ENCODE measurements at regions not wholly inside any gene's neighbourhood (a gene's known extent, or its start where the extent isn't known, plus 50 kb on each side); places are given as distances from the start of the nearest gene placed in this dataset.

- Mint-ChIP-seq H3K27ac (no peak overlapping the region), H3K4me3 (no peak overlapping the region)
- no peak for DNase-seq
These were observed 146.3 kb upstream of the SPOPL start for GRCh38 chr2:138355244-138355643.

GRCh38 chr2:138356178-138356577 lies 145.4 kb upstream of the SPOPL start:
- H3K27ac Mint-ChIP-seq: no peak overlapping the region
- no peaks in the 10 kb centered on the region for H3K36me3 Mint-ChIP-seq (ENCODE audit: low read depth)
- no peaks in the 10 kb centered on the region for H3K9me3 Mint-ChIP-seq
- TF ChIP-seq, protein P1, sequence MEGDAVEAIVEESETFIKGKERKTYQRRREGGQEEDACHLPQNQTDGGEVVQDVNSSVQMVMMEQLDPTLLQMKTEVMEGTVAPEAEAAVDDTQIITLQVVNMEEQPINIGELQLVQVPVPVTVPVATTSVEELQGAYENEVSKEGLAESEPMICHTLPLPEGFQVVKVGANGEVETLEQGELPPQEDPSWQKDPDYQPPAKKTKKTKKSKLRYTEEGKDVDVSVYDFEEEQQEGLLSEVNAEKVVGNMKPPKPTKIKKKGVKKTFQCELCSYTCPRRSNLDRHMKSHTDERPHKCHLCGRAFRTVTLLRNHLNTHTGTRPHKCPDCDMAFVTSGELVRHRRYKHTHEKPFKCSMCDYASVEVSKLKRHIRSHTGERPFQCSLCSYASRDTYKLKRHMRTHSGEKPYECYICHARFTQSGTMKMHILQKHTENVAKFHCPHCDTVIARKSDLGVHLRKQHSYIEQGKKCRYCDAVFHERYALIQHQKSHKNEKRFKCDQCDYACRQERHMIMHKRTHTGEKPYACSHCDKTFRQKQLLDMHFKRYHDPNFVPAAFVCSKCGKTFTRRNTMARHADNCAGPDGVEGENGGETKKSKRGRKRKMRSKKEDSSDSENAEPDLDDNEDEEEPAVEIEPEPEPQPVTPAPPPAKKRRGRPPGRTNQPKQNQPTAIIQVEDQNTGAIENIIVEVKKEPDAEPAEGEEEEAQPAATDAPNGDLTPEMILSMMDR (IDR thresholded peaks at IDR 0.05): no peak
- H3K4me3 Mint-ChIP-seq: no peak overlapping the region
- no peaks in the 10 kb centered on the region for H3K4me1 Mint-ChIP-seq
- H3K27me3 Mint-ChIP-seq (ENCODE audit: low read depth, poor library complexity): peaks cover 3% of the 10 kb centered on the region
- DNase-seq: no peak

More at GRCh38 chr2:138355244-138355643, 146.3 kb upstream of the SPOPL start:
- TF ChIP-seq, protein P1 (IDR thresholded peaks at IDR 0.05): no peak
- Mint-ChIP-seq H3K36me3 (ENCODE audit: low read depth) (no peaks in the 10 kb centered on the region), H3K4me1 (no peaks in the 10 kb centered on the region), H3K27me3 (ENCODE audit: low read depth, poor library complexity) (peaks cover 3% of the 10 kb centered on the region), H3K9me3 (no peaks in the 10 kb centered on the region)

DNA sequence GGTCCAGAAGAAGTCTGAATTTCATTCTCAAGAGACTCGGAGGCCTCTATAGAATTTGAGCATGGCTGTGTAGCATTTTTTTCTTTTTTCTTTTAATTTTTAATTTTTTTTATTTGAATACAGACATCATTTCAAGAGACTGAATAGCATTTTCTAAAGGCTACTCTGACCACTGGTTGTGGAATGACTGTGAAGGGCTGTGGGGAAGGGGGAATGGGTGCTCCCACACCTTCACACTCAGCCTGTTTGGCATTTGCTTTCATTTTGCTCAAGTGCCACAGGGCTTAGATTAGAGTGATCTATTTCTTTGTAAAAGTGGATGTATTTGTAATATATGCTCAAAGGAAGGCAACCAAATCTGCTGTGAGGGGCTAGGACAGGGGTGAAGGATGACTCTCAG lies 142.0 kb upstream of the SPOPL start:
- no peak for DNase-seq
- Mint-ChIP-seq H3K4me3 (no peak overlapping the region), H3K4me1 (peaks cover 10% of the 10 kb centered on the region), H3K36me3 (ENCODE audit: low read depth) (no peaks in the 10 kb centered on the region), H3K9me3 (no peaks in the 10 kb centered on the region), H3K27me3 (ENCODE audit: low read depth, poor library complexity) (no peaks in the 10 kb centered on the region), H3K27ac (no peak overlapping the region)
- TF ChIP-seq, protein P1 (IDR thresholded peaks at IDR 0.05): no peak

GRCh38 chr2:138364554-138365162 lies 136.9 kb upstream of the SPOPL start:
- H3K27ac Mint-ChIP-seq: no peak overlapping the region
- peaks cover 10% of the 10 kb centered on the region for H3K4me1 Mint-ChIP-seq
- H3K36me3 Mint-ChIP-seq (ENCODE audit: low read depth): no peaks in the 10 kb centered on the region
- no peak overlapping the region for H3K4me3 Mint-ChIP-seq
- no peaks in the 10 kb centered on the region for H3K9me3 Mint-ChIP-seq
- TF ChIP-seq, protein P1 (IDR thresholded peaks at IDR 0.05): no peak
- no peak for DNase-seq
- no peaks in the 10 kb centered on the region for H3K27me3 Mint-ChIP-seq (ENCODE audit: low read depth, poor library complexity)

DNA sequence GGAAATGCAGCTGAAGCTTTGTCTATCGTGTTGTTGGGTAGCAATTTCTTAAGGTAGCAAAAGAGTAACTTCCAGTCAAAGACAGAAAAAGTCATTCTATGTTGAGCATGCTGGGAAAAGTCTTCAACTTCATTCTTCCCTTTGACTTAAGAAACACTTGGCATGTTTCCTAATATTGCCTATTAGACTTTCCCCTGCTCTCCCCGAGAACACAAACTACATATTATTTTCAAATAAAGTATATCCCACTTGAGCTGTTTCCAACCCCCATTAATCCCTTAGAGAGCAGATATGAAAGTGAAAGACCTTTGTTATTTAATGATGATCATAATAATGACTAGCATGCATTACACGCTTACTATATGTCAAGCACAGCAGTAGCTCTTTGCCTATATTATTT lies 136.0 kb upstream of the SPOPL start:
- no peak overlapping the region for H3K27ac Mint-ChIP-seq
- DNase-seq: no peak
- no peak overlapping the region for H3K4me3 Mint-ChIP-seq
- peaks cover 10% of the 10 kb centered on the region for H3K4me1 Mint-ChIP-seq
- H3K36me3 Mint-ChIP-seq (ENCODE audit: low read depth): no peaks in the 10 kb centered on the region
- TF ChIP-seq, protein P1 (IDR thresholded peaks at IDR 0.05): no peak
- H3K9me3 Mint-ChIP-seq: no peaks in the 10 kb centered on the region
- no peaks in the 10 kb centered on the region for H3K27me3 Mint-ChIP-seq (ENCODE audit: low read depth, poor library complexity)

DNA sequence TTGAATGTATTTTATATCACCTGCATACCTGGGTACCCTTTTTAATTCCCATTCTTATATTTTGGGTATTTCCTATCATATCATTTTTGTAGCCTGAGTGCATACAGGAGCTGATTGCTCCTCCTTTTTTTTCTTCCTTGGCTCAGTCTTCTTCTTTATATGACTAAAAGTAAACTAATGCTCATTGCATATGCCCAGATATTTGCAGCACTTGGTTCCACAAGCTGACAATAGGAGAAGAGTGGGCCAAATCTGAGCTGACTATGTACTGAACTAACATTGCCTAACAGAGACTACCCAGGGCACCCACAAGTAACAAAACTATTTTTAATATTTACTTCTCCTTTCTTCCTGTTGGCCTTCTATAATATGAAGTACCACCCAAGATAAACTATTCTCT lies 131.7 kb upstream of the SPOPL start:
- Mint-ChIP-seq H3K27ac (no peak overlapping the region), H3K36me3 (ENCODE audit: low read depth) (no peaks in the 10 kb centered on the region), H3K4me1 (no peaks in the 10 kb centered on the region), H3K27me3 (ENCODE audit: low read depth, poor library complexity) (no peaks in the 10 kb centered on the region), H3K4me3 (no peak overlapping the region), H3K9me3 (no peaks in the 10 kb centered on the region)
- TF ChIP-seq, protein P1 (IDR thresholded peaks at IDR 0.05): no peak
- DNase-seq: no peak

All from nephron progenitor cell (in vitro differentiated cells).